Mesenchymal stem cell (in vitro differentiated cells and primary cell): ENCODE measurements at regions not wholly inside any gene's neighbourhood (a gene's known extent, or its start where the extent isn't known, plus 50 kb on each side); places are given as distances from the start of the nearest gene placed in this dataset.

Source experiments
- DNase-seq: peaks from one replicate; pipeline ENCODE4 v3.0.0-alpha.2; 2013
- H2AFZ ChIP-seq: one replicate; pipeline ENCODE4 v1.6.1; 2013; ENCODE audit warnings: low read depth, mild to moderate bottlenecking, control low read depth, inconsistent platforms, low read length, moderate library complexity
- H2AK5ac ChIP-seq: 2 replicates; pipeline ENCODE4 v1.6.1; 2013; ENCODE audit warnings: low read length, moderate library complexity, mild to moderate bottlenecking, inconsistent platforms; ENCODE audit not compliant: severe bottlenecking
- H2BK120ac ChIP-seq: one replicate; pipeline ENCODE4 v1.6.1; 2013; ENCODE audit warnings: low read depth, mild to moderate bottlenecking, inconsistent platforms, low read length, moderate library complexity
- H2BK12ac ChIP-seq, 2 experiments: one replicate each; pipeline ENCODE4 v1.6.1; 2013; ENCODE audit warnings: inconsistent platforms in 2 of 2, low read length in 2 of 2, mild to moderate bottlenecking in 2 of 2, moderate library complexity in 2 of 2, control low read depth in 1 of 2
- H2BK15ac ChIP-seq: one replicate; pipeline ENCODE4 v1.6.1; 2013; ENCODE audit warnings: mild to moderate bottlenecking, low read depth, inconsistent platforms; ENCODE audit not compliant: poor library complexity, severe bottlenecking
- H2BK5ac ChIP-seq: 2 replicates; pipeline ENCODE4 v1.6.1; 2013; ENCODE audit warnings: low read depth, mild to moderate bottlenecking, low read length, control low read depth, inconsistent platforms; ENCODE audit not compliant: poor library complexity, severe bottlenecking
- H3K14ac ChIP-seq, 2 experiments: one replicate each; pipeline ENCODE4 v1.6.1; 2013; ENCODE audit warnings: inconsistent platforms in 2 of 2, low read length in 2 of 2, control low read depth in 1 of 2, mild to moderate bottlenecking in 1 of 2, moderate library complexity in 1 of 2
- H3K18ac ChIP-seq, 2 experiments: one replicate each; pipeline ENCODE4 v1.6.1; 2013; ENCODE audit warnings: inconsistent platforms in 2 of 2, low read length in 2 of 2, control low read depth in 1 of 2, low read depth in 1 of 2, mild to moderate bottlenecking in 1 of 2
- H3K23ac ChIP-seq, 2 experiments: one replicate each; pipeline ENCODE4 v1.6.1; 2013; ENCODE audit warnings: inconsistent platforms in 2 of 2, low read length in 2 of 2, mild to moderate bottlenecking in 2 of 2, moderate library complexity in 2 of 2, control low read depth in 1 of 2
- H3K27ac ChIP-seq: 2 replicates; pipeline ENCODE4 v1.5.1; 2013; ENCODE audit warnings: mild to moderate bottlenecking, moderate library complexity, low read length, control low read depth, inconsistent platforms; ENCODE audit not compliant: poor library complexity, severe bottlenecking
- H3K27me3 ChIP-seq, 2 experiments: 2 replicates each; pipeline versions ENCODE4 v1.6.1 to v1.7.0; 2013; ENCODE audit warnings: low read length in 2 of 2, mild to moderate bottlenecking in 2 of 2, moderate library complexity in 2 of 2, control low read depth in 1 of 2, inconsistent platforms in 1 of 2; ENCODE audit not compliant: control insufficient read depth in 1 of 2, insufficient read depth in 1 of 2
- H3K36me3 ChIP-seq, 2 experiments: 2 replicates each; pipeline versions ENCODE4 v1.6.1 to v1.7.0; 2013; ENCODE audit warnings: low read length in 2 of 2, control low read depth in 1 of 2, inconsistent platforms in 1 of 2, low read depth in 1 of 2, mild to moderate bottlenecking in 1 of 2; ENCODE audit not compliant: insufficient read depth in 2 of 2, control insufficient read depth in 1 of 2
- H3K4ac ChIP-seq, 2 experiments: one replicate each; pipeline ENCODE4 v1.6.1; 2013; ENCODE audit warnings: inconsistent platforms in 2 of 2, low read length in 2 of 2, mild to moderate bottlenecking in 2 of 2, moderate library complexity in 2 of 2, control low read depth in 1 of 2, low read depth in 1 of 2
- H3K4me1 ChIP-seq: 2 replicates; pipeline ENCODE4 v1.6.1; 2013; ENCODE audit warnings: low read depth, low read length, control low read depth; ENCODE audit not compliant: control insufficient read depth, insufficient read depth
- H3K4me2 ChIP-seq: 2 replicates; pipeline ENCODE4 v1.6.1; 2013; ENCODE audit warnings: low read length, mild to moderate bottlenecking, inconsistent platforms; ENCODE audit not compliant: poor library complexity, severe bottlenecking
- H3K4me3 ChIP-seq, 2 experiments: 2 replicates each; pipeline versions ENCODE4 v1.5.1 to v1.7.0; 2013; ENCODE audit warnings: low read length in 2 of 2, mild to moderate bottlenecking in 2 of 2, control low read depth in 1 of 2, low read depth in 1 of 2; ENCODE audit not compliant: insufficient read depth in 1 of 2
- H3K79me1 ChIP-seq: replicated peaks from 2 replicates; pipeline ENCODE4 v1.6.1; 2013; ENCODE audit warnings: mild to moderate bottlenecking, control low read depth, low read length, inconsistent platforms; ENCODE audit not compliant: poor library complexity, severe bottlenecking
- H3K9ac ChIP-seq: 2 replicates; pipeline ENCODE4 v1.7.0; 2013; ENCODE audit warnings: mild to moderate bottlenecking, low read length, moderate library complexity
- H3K9me3 ChIP-seq: 2 replicates; pipeline ENCODE4 v1.7.0; 2013; ENCODE audit warnings: mild to moderate bottlenecking, low read length; ENCODE audit not compliant: control insufficient read depth
- H4K8ac ChIP-seq: one replicate; pipeline ENCODE4 v1.6.1; 2013; ENCODE audit warnings: inconsistent platforms, mild to moderate bottlenecking, low read length, moderate library complexity
- H4K91ac ChIP-seq: one replicate; pipeline ENCODE4 v1.6.1; 2013; ENCODE audit warnings: mild to moderate bottlenecking, low read length, inconsistent platforms
- WGBS: methylation state at CpG from one replicate; pipeline ENCODE4 v1.1.7; 2013; ENCODE audit warnings: mixed read lengths; 5-methylcytosine and 5-hydroxymethylcytosine counted together

GRCh38 chr2:88342749-88343148 is 109.7 kb downstream of the FOXI3 start:
- no peak overlapping the region for H2AK5ac ChIP-seq
- H3K23ac ChIP-seq: no peak overlapping the region
- no peak overlapping the region for H2AFZ ChIP-seq
- no peak overlapping the region for H3K9ac ChIP-seq
- WGBS: 75% methylated on average over 4 of the region's 4 CpGs
- no peaks in the 10 kb centered on the region for H3K79me1 ChIP-seq
- H3K9me3 ChIP-seq: no peaks in the 10 kb centered on the region
- no peak overlapping the region for H3K27ac ChIP-seq
- H3K14ac ChIP-seq: no peak overlapping the region
- no peak overlapping the region for H4K91ac ChIP-seq
- H3K4me3 ChIP-seq: no peak overlapping the region
- H3K4ac ChIP-seq: no peak overlapping the region
- H2BK120ac ChIP-seq: no peak overlapping the region
- peaks cover 4 to 20% of the 10 kb centered on the region in 2 experiments for H3K27me3 ChIP-seq
- no peak overlapping the region for H2BK15ac ChIP-seq
- H4K8ac ChIP-seq: no peak overlapping the region
- no peak overlapping the region for H2BK12ac ChIP-seq
- no peaks in the 10 kb centered on the region for H3K36me3 ChIP-seq
- H2BK5ac ChIP-seq: no peak overlapping the region
- no peak overlapping the region for H3K4me2 ChIP-seq
- DNase-seq: no peak
- no peaks in the 10 kb centered on the region for H3K4me1 ChIP-seq
- no peak overlapping the region for H3K18ac ChIP-seq

GRCh38 chr2:88334418-88334817 is 118.1 kb downstream of the FOXI3 start:
- H3K4me3 ChIP-seq: no peak overlapping the region
- H3K4ac ChIP-seq: no peak overlapping the region
- no peak overlapping the region for H2BK15ac ChIP-seq
- H2AFZ ChIP-seq: no peak overlapping the region
- no peak overlapping the region for H3K4me2 ChIP-seq
- peaks cover 3% of the 10 kb centered on the region for H3K4me1 ChIP-seq
- no peak overlapping the region for H3K27ac ChIP-seq
- no peak overlapping the region for H4K91ac ChIP-seq
- H3K79me1 ChIP-seq: no peaks in the 10 kb centered on the region
- H2BK120ac ChIP-seq: no peak overlapping the region
- H3K9ac ChIP-seq: no peak overlapping the region
- no peak for DNase-seq
- H3K18ac ChIP-seq: no peak overlapping the region
- H2BK12ac ChIP-seq: no peak overlapping the region
- no peaks in the 10 kb centered on the region for H3K9me3 ChIP-seq
- no peak overlapping the region for H3K14ac ChIP-seq
- H2BK5ac ChIP-seq: no peak overlapping the region
- H3K36me3 ChIP-seq: no peaks in the 10 kb centered on the region
- H4K8ac ChIP-seq: no peak overlapping the region
- H2AK5ac ChIP-seq: no peak overlapping the region
- H3K27me3 ChIP-seq: peaks cover 0 to 6% of the 10 kb centered on the region in 2 experiments
- WGBS: 50% methylated on average over 3 of the region's 3 CpGs
- no peak overlapping the region for H3K23ac ChIP-seq

GRCh38 chr2:88331239-88331638 is 121.3 kb downstream of the FOXI3 start:
- no peak overlapping the region for H2BK120ac ChIP-seq
- no peak overlapping the region for H3K14ac ChIP-seq
- H3K9me3 ChIP-seq: no peaks in the 10 kb centered on the region
- 58% methylated on average over 1 of the region's 1 CpG for WGBS
- H3K36me3 ChIP-seq: no peaks in the 10 kb centered on the region
- no peak overlapping the region for H3K27ac ChIP-seq
- no peak overlapping the region for H2BK15ac ChIP-seq
- H2AK5ac ChIP-seq: no peak overlapping the region
- H2AFZ ChIP-seq: no peak overlapping the region
- peaks cover 3% of the 10 kb centered on the region for H3K4me1 ChIP-seq
- no peak overlapping the region for H3K4ac ChIP-seq
- H2BK12ac ChIP-seq: no peak overlapping the region
- no peaks in the 10 kb centered on the region for H3K79me1 ChIP-seq
- no peak overlapping the region for H4K8ac ChIP-seq
- H3K23ac ChIP-seq: no peak overlapping the region
- H2BK5ac ChIP-seq: no peak overlapping the region
- no peak overlapping the region for H3K9ac ChIP-seq
- H3K4me2 ChIP-seq: no peak overlapping the region
- H3K27me3 ChIP-seq: peaks cover 0 to 8% of the 10 kb centered on the region in 2 experiments
- H4K91ac ChIP-seq: no peak overlapping the region
- H3K18ac ChIP-seq: no peak overlapping the region
- DNase-seq: no peak
- no peak overlapping the region for H3K4me3 ChIP-seq

GRCh38 chr2:88329815-88330603 is 122.5 kb downstream of the FOXI3 start:
- Histone ChIP-seq H3K4ac (no peak overlapping the region), H3K4me3 (no peak overlapping the region), H3K27ac (no peak overlapping the region), H2AFZ (no peak overlapping the region), H4K91ac (no peak overlapping the region), H2BK12ac (no peak overlapping the region), H3K4me2 (no peak overlapping the region), H3K36me3 (no peaks in the 10 kb centered on the region), H2BK5ac (no peak overlapping the region), H3K79me1 (no peaks in the 10 kb centered on the region), H3K9ac (no peak overlapping the region), H2AK5ac (no peak overlapping the region), H4K8ac (no peak overlapping the region), H3K14ac (no peak overlapping the region), H3K18ac (no peak overlapping the region), H3K23ac (no peak overlapping the region), H3K4me1 (peaks cover 3% of the 10 kb centered on the region), H3K9me3 (no peaks in the 10 kb centered on the region), H2BK15ac (no peak overlapping the region), H2BK120ac (no peak overlapping the region), H3K27me3 (peaks cover 0 to 10% of the 10 kb centered on the region in 2 experiments)
- WGBS: 52% methylated on average over 7 of the region's 8 CpGs
- DNase-seq: no peak
